Putamen (tissue), 1 donor: ENCODE measurements at regions not wholly inside any gene's neighbourhood (a gene's known extent, or its start where the extent isn't known, plus 50 kb on each side); places are given as distances from the start of the nearest gene placed in this dataset.
"Not testable (repeated sequence)": the region's sequence is repeated elsewhere in the genome, so short reads cannot be mapped to it uniquely, and the experiment has no call there.

Experiments used
- DNase-seq: peaks from one replicate; pipeline ENCODE4 v3.0.0-alpha.2; 2016; ENCODE audit warnings: low spot score

DNA sequence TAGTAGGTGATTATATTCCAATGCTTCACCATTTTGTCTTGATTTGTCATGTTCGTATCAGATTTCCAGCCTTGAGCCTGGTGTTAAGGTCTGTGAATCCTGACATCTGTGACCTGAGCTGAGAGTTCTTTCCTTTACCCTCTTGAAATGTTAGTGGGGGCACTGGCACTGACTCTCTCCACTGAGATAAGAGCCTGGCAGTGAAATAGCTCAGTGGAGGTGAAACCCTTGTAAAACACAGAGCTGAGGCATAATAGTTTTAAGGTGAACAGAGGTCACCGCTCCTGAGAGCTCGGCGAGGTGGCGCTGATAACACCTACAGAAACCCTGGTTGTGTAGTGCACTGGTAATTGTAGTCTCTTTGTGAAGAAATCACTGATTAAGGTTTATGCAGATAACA is 748.2 kb downstream of the DIAPH3 start:
- DNase-seq: no peak

DNA sequence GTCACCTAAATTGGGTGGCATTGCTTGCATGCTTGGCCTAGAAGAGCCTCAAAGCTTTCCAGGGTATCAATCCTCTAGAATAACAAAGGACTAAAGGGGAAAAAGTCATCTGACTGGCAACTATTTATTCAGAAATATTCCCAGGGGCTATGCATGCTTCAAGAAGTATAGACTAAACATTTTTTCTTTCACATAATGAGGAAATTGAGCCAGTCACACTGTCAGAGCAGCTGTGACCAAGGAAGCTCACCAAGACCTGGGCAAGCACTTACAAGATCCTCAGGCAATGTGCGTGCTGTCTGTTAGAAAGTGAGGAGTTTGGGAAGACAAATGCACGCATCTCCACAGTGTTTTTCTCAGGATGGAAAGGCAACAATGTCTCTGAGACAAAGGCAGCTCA is 747.2 kb downstream of the DIAPH3 start:
- no peak for DNase-seq

DNA sequence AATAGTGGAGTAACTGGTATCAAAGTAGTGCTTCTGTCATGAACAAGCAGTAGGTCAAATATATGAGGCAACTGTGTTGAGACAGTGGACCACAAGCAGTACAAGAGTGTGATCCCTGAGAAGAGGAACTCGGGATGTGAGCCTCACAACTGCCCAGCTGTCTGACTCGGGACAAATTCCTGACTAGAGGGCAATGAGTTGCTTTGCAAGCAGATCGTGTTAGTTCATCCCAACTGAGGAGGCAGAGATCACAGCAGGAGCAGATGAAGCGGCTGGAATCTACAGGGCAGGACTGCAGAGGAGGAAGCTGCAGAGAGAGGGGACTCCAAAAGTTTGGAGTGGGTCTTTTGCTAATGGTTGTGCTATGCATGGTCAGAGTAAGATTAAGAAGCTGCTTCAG is 741.1 kb downstream of the DIAPH3 start:
- no peak for DNase-seq

DNA sequence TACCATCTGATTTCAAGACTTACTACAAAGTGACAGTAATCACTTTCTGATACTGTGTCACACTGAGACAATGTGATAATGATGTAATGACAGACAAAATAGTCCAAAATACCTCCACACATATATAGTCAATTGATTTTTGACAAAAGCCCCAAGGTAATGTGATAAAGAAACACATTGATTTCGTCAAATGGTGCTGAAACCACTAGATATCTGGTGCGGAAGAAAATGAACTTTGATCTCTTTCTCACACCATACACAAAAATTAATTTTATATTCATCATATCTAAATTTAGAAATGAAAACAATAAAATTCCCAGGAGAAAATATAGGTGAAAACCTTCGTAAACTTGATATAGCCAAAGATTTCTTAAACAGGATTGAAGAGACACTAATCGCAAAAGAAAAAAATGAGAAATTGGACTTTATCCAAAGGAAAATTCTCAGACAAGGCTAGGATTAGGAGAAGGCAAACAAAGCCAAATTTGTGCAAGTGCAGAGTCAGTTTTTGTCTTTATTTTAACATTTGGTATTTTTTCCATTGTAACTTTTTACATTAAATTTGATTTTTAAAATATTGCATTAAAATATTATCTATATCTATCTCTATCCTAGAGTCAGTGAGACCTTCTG is 739.9 kb downstream of the DIAPH3 start:
- DNase-seq: no peak

DNA sequence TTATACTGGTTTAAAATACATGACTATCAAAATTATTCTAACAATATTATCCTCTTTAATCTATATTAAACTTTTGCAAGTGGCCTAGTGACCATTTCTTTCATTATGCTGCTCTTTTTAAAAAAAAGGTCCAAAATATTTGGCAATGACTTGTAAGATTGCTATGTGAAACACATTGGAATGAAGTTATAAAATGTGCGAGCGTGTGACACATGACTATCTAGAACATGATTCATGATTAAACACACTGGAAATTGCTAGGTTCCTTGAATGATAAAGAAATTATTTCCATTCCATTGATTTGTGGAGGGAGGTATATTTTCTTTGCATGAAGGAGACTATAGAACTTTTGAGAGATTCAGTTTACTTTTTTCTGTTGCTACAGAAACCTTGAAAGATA is 739.1 kb downstream of the DIAPH3 start:
- no peak for DNase-seq

DNA sequence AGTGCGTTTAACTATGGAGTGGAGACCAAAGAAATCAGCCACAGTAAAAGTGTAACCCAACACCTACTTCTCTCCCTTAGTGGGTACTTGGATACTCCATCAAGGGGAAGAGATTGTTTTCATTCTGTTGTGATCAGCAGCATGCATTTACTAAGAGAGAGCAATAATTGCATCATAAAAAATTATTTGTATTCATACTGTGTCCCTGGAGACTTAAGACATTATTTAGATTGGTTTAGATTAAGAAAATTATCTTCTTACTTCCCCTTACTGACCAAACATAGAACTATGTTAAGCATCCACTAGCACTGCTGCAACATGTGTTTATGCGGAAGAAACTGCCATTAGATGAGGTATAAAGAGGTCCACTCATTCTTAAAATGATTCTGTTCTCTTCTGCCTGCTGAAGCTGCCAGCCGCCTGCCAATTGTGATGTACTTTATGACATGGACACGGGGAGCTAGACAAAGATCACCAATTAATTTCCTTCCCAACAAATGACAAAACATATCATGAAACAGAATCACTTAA is 738.5 kb downstream of the DIAPH3 start:
- DNase-seq: no peak

DNA sequence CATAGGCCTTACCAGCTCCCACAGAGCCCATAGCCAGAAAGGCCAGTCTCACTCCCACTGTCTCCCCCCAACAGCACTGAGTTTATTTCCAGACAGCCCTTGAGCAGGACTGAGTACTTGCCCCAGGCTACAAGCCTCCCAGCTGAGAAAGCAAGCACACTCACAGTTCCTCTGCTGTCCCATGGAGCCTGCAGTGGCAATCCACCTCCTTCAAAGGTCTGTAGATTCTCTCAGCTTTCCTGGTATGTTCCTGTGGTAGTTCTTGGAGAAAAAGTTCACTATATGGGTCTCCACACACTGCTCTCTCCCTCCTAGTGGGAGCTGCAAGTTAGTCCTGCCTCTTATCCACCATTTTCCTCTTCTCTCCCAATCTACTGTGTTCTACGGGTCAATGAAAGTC is 728.7 kb downstream of the DIAPH3 start:
- DNase-seq: no peak

DNA sequence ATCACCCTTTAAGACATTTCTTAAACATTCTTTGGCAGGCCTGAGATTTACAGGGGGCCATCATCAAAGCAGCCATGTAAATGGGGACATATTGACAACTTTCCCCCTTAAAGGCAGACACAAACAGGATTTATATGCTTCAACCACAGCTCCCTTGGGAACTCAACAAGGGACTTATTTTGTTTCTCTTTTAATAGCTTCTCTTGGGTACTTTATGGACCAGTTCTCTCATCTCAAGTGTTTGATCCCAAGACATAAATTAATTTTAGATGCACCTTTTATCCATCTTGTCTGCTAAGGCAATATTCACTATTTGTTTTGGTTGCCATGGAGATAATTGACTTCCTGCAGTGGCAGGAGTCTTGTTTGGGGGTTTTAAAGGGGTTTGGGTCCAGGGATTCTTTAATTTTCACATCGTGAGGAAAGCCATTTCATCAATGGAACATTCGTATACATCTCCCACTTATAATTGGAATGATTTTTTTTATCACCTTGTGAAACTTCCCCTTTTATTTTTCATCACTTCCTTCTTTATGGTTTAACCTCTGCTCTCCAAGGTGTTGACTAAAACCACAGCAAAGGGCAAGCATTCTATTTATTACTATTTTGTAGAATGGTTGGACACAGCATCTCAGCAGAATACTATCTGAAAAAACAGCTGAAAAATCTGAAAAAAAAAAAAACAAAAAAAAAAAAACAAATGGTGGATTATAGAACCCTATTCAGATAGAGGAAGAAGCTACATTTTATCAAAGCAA is 726.0 kb downstream of the DIAPH3 start:
- DNase-seq: no peak

DNA sequence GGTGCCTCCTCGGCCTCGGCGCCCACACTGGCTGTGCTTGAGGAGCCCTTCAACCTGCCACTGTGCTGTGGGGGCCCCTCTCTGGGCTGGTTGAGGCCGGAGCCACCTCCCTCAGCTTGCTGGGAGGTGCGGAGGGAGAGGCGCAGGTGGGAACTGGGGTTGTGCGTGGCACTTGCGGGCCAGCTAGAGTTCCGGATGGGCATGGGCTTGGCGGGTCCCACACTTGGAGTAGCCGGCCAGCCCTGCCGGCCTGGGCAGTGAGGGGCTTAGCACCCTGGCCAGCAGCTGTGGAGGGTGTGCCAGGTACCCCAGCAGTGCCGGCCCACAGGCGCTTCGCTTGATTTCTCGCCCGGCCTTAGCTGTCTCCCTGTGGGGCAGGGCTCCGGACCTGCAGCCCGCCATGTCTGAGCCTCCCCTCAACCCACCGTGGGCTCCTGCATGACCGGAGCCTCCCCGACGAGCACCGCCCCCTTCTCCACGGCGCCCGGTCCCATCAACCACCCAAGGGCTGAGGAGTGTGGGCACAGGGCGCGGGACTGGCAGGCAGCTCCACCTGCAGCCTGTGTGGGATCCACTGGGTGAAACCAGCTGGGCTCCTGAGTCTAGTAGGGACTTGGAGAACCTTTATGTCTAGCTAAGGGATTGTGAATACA is 723.8 kb downstream of the DIAPH3 start:
- DNase-seq: no peak

DNA sequence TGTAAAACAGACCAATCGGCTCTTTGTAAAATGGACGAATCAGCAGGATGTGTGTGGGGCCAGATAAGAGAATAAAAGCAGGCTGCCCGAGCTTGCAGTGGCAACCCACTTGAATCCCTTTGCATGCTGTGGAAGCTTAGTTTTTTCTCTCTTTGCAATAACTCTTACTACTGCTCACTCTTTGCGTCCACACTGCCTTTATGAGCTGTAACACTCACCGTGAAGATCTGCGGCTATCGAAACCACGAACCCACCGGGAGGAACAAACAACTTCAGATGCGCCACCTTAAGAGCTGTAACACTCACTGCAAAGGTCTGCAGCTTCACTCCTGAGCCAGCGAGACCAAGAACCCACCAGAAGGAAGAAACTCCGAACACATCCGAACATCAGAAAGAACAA is 722.7 kb downstream of the DIAPH3 start:
- not testable (repeated sequence) for DNase-seq

DNA sequence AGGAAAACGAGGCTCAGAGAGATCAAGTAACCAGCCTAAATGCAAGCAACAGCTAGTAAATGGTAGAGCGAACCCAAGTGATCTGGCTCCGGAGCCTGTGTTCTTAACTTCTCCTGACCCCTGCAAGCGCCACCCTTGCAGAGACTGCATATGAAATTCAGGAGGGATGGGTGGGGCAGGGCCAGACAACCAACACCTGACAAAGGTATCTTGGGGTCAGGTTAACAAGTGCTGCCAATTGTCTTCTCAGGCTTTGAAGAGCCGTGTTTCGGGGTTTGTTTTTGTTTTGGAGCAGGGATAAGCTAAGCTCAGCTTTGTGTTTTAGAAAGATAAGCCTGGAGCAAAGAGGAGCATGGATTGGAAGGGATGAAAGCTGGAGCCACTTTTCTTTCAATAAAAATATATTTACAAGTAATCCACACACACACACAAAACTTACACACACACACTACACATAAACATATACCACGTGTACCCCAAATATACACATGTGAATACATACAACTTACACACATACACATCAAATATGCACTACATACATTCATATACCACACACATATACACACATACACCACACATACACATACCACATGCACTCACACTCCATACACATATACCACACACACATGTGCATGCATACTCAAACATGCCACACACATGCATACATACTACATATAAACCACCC is 722.0 kb downstream of the DIAPH3 start:
- DNase-seq: no peak

DNA sequence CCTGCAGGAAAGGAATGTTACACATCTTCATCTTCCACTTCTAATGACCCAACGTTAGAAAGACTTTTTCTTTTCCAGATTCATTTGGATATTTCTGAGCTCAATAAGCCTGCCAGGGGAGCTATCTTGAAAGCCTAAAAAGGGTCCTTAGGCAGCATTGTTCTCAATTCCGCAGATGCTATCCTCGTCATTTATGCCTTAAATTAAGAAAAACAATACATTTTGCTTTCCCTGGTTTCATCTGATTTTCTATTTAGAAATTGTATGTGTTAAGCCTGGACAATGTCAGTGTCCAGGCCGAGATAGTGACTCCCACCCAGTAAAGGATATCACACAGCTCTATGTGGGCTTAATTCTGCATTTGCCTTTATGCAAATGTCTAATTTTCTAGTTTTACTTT is 721.3 kb downstream of the DIAPH3 start:
- DNase-seq: no peak

DNA sequence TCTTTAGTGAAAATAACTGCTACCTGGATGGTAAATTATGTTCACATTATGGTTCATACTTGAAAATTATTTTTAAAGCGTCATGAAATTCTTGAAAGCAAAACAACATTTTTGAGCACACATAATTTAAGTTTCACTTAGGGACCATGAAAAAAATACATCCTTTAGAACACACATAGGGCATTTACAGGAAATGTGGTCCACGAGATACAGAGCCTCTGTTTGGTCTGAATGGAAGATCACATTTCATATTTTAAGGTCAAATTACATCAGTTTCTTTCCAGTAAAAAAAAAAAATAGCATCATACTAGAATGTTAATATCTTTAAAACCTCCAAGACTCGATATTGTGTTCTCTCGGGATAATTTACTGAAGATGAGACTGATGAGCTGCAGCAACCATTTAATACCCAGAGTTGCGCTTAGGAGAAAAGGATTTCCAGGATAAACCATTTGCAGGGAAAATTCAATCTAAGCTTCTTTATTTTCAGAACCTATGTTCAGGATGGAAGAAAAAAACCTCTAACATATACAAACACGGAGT is 720.7 kb downstream of the DIAPH3 start:
- DNase-seq: no peak

DNA sequence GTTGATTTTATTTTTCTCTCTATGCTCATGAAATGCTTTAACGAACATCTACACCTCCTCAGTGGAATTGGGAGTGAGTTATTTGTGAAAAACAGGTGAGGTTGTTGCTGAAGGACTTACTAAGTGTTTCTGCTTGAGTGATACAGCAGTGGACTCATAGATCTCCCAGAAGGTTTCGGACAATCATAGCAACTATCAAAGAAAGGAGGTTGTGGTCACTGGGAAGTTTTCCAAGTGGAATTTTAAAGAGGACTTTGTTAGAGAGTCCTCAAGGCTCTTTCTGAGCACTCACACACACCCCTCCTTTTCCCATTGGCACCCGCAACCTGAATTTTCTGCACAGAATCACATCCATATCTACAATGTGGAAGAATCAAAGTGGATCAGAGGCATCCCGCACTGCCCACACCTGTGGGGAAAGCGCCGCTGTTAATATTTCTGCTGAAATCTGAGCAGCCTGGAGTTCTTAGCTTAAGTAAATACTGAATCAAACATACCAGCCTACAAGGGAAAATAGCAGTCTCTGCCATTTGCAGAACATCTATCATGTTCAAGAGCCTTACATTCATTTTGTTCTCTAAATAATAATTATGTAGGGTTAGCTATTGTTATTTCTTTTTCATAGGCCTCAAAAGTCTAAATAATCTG is 719.4 kb downstream of the DIAPH3 start:
- no peak for DNase-seq

DNA sequence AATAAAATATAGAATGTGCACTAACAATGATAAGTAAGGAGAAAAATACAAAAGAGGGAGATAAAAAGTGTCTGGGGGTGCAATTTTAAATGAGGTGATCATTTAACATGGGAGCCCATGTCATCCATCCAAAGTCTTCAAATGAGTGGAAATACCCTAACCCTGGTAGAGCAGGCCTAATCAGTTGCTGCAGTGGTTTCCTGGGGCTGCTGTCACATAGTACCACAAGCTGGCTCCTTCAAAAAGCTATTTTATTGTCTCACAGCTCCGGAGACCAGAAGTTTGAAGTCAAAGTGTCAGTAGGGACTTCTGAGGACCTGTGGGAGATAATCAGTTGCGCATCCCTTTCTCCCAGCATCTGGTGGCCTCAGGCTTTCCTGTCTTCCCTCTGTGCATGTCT is 717.9 kb downstream of the DIAPH3 start:
- DNase-seq: no peak

DNA sequence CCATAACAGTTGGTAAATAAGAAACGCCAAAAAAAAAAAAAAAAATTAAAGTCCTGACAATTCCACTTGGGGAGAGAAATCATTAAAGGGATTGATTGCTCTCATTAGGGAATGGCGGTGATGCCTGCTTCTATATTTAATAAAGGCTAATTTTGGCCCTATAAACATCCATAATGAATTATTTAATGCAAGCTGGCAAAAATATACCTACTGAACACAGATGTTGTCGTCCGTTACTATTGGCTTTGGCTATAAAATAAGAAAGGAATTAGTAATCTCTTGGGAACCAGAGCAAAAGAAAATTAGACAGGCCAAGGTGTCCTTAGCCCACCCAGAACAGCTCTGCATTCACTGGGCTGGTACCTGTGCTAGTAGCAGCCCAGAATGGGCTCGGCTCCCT is 717.3 kb downstream of the DIAPH3 start:
- no peak for DNase-seq

DNA sequence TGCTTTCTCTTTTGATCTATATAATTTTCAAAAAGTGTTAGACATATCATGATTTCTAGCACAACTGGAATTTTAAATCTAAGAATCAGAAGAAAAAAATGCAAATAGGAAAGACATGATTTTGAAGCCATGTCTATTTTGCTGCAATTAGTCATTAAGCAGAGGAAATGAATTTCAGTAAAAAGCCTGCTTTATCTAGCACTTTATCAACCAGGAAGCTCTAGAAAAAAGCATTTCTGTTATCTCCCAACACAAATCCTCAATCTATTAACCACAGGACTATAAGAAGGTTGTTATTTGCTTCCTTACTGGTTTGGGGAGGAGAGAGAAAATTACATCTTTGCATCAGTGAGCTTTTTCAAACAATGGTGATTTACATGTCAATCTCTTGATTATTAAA is 716.7 kb downstream of the DIAPH3 start:
- no peak for DNase-seq

DNA sequence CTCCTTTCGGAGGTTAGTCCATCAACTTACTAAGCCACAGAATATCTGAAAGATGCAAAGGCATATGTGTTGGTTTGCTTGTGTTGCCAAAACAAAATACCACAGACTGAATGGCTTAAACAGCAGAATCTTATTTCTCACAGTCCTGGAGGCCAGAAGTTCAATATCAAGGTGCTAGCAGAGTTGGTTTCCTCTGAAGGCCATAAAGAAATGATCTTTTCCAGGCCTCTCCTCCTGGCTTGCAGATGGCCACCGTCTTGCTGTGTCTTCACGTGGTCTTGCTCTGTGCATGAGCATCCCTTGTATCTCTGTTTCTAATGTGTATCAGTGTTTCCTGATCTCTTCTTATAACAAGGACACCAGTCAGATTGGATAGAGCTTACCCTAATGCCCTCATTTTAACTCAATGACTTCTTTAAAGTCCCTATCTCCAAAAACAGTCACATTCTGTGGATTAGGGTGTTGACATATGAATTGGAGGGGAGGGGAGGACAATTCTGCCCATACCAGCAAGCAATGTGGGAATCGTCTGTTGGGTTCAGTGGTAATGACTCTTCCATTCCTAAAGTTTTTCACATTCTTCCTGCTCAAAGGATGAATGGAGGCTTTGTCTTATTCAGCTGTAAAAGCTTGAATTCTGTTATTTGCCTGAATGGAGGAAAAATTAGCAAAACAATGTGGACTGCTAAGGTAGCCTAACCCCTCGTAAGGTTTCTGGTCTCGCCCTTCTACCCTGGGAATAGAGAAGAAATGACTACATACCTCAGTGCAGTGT is 715.7 kb downstream of the DIAPH3 start:
- no peak for DNase-seq

DNA sequence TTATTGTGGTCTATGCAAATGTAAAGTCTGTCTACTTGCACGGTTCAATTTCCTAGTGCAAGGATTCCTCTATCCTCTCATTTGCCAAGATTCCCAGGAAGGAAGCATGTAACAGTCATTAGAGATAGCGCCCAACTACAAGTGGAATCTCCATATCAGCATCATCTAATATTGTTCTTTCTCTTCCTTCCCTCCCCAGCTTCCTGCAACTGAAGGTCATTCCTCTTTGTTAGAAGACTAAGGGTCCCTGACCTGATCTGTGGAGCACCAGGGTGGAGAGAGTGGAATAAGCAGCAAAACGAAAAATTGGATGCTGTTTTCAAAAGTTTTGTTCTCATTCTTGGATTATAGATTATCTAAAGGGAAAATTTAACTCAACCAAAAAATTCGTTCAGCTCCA is 714.0 kb downstream of the DIAPH3 start:
- DNase-seq: no peak

DNA sequence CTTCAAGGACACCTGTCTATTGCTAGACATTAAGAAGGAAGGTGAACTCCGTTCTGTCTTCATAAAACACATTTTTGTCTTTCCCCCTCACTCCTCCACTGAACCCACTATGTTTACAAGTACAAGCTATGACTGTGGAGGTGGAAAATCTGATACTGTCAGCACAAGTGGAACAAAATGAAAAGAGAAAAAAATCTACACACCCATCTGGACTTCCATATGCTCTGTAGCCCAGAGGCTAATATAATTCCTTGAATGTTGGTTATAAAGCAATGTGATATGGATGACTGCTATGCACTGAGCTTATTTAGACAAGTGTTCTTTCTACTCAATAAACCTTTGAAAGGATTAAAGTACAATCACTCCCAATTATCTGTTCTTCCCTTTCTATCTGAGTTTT is 713.5 kb downstream of the DIAPH3 start:
- DNase-seq: no peak

DNA sequence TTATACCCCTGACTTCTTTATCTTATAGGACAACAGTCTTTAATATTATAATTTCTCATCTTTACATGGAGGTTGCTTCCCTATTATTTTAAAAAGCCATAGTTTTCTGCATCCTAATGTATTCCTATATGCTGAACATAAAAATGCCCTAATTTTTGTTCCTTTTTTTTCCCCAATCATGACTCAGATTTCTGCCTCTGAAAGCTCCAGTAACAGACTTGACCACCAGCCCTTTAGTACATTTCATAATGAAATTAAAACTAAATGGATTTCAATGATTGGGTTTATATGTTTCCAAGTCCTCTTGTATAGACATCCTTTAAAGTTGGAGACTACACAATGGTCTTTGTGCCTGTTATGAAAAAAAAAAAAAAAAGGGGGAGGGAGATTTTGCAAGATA is 712.5 kb downstream of the DIAPH3 start:
- no peak for DNase-seq
